NCI-H2081 (cell line): ENCODE measurements at regions not wholly inside any gene's neighbourhood (a gene's known extent, or its start where the extent isn't known, plus 50 kb on each side); places are given as distances from the start of the nearest gene placed in this dataset.
A peak's percentile ranks its signal among the peaks of the same experiment; 100 is the strongest.
"Not testable (repeated sequence)": the region's sequence is repeated elsewhere in the genome, so short reads cannot be mapped to it uniquely, and the experiment has no call there.

ENCODE experiments used
- DNase-seq, 2 experiments: peaks; one replicate each; lab custom pipeline; 2025; lab: John Stamatoyannopoulos, UW

DNA sequence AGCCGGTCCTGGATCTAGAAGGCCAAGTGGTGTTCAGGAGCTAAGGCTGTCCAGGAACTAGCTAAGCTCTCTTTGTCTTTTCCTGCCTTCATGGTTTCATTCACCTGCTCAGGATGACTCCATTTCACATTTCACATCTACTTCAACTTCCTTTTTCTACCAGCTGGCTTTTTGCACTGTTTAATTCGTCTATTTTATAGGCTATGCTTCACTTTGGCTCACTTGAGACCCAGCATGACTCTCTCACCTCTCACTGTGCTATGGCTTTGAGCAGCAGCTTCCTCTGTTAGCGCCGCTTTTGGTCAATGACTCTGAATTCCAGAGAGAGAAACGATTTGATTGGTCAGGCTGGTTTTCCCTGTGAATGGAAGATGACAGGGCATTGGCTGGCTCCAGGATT, 213.5 kb upstream of the CLNK start:
- no peak for DNase-seq

DNA sequence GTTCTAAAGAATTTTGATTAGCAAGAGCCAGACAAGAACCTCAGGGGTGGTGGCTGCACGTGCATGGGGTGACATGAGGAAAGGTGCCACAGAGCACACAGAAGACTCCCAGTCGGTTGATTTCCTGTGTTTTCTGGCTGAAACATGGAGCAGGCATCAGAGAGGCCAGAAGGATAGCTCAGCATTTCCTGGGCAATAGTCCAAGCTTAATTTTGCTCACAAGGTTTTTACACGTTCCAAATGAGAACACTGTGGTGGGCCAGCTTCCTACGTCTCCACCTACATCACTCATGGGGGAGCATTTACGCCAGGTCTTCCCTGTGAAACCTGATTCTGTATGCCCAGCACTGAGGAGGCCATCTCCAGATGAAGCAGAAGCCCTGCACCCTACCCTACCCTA, 212.5 kb upstream of the CLNK start:
- peak in 1 of 2 experiments; percentile 51 for DNase-seq

DNA sequence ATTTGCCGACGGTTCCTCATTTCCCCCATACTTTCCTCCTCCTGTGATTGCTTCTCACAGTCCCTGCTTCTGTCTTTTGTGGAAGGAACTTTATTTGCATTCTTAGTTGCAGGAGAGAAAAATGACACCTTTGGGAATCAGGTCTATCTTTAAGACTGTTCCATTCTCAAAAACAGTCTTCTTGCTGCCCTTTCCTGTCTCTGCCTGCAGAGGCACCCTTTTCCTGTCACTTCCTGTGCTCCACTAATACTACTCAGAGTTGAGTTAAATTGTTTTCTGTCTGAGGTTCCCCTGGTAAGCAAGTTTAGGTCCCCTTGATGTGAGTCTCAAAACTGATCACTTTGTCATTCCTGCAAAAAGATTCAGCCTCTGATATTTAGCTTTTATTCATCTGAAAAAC, 208.8 kb upstream of the CLNK start:
- peak in 1 of 2 experiments; percentile 6 for DNase-seq

DNA sequence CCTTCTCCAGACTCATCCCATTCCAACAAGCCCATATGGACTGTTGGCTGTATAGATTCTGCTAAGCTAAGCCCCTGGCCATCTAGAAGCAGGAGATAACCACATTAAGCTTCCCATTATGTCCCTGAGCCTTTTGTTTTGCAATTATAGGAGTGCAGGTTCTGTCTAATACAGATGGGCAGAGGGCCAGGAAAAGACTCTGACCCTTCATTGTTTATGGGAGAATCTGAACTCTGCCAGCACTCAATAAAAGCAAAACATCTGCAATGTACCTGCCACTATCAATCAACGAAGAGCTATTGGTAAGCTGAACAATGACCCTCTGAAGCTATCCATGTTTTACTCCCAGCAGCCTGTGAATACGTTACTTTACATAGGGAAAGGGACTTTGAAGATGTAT, 207.3 kb upstream of the CLNK start:
- DNase-seq, result peak in 1 of 2 experiments; percentile 33

DNA sequence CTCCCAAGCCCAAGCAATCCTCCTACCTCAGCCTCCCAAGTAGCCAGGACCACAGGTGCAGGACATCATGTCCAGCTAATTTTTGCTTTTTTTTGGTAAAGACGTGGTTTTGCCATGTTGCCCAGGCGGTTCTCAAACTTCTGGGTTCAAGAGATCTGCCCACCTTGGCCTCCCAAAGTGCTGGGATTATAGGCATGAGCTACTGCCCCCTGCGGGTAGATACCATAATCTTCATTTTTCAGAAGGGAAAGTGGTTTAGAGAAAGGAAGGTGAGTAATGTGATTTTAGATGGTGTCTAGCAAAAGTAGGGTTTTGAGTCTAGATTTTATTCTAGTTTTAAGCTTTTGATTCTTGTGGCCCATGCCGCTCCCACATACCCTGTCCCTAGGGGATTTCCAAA, 205.3 kb upstream of the CLNK start:
- no peak for DNase-seq

DNA sequence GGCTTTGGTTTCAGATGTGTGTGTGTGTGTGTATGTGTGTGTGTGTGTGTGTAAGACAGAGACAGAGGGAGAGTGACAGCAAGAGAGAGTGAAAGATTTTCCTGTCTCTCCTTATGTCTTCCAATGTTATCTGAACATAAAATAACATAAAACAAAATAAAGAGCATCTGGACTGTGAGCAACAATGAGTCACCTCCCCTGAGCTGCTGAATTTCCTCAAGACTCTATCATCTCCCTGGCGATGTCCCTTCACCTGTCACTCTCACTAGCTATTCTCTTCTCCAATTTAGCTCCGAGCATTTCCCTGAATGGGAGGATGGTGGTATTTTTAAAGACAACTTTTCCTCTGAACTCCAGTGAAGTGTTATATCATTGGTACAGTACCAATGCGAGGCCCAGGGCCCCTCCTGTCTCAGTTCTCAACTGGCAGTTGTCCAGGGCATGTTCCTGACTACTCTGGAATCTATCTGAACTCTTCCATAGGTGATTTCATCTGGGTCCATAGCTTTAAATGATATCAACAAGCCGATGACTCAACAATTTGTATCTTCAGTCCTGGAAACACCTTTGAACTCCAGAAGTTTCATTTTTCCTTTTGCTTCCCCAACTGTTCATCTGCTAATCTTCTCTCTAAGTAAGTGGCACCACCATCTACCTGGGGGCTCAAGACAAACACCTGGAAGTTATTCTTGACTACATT, 195.0 kb upstream of the CLNK start:
- no peak for DNase-seq

DNA sequence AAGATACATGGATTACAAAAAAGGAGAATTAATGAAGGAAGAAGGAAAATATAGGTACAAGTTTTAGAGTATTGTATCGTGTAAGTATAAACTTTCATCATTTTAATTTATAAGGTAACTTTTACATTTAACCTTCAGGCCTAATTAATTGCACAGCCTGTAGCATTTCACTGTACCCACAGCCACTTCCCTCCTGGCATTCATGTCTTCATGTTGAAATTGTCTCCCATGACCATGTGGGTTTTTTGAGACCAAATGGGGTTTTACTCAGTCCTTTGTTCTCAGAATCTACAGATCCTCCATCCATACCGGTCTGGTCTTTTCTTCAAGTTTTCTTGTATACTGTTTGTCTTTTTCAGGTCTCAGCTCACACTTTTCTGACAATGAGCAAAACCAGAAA, 194.3 kb upstream of the CLNK start:
- DNase-seq, result no peak

DNA sequence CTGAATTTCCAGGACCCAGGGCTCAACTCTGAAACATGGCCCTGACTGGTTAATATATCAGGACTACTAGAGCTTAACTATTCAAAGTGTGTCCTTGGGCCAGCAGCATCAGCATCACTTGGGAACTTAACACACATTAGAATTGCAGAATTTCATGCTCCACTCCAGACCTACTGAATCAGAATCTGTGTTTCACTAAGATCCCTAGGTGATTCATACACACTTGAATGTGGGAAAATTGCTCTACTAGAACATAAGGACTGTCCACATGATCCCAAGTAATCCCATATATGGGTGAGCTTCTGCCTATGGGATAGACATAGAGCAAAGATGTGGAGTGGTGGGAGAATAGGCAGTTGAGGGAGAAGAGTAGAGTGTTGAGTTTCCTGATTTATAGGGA, 192.5 kb upstream of the CLNK start:
- no peak for DNase-seq

DNA sequence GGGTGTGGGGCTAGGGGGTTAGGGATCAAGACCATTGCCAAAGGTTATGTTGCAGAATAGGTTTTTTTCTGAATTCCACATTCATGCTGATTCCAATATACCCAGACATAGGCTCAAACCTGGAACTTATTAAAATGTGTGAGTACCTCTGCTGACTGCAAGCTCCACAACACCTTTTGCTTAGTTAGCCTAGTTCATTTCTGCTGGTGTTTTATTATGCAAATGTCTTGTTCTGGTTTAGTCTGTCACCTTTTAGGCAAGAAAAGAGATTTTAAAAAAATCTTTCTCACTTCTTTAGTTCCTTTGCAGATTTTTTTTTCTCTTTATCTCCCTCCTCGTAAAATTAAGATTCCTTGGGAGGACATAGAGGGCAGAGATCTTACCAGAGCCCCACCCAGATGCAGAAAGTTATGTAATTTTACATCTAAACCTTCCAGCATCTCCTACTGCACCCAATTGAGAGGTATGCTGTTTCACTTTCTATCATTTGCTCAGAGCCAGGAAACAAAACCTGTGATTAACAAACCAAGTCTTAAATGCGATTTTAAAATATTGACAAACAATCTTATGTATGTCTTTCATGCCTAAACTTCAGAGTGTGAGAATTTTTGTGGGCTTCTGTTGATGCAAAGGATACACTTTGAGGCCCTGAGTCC, 190.7 kb upstream of the CLNK start:
- no peak for DNase-seq

DNA sequence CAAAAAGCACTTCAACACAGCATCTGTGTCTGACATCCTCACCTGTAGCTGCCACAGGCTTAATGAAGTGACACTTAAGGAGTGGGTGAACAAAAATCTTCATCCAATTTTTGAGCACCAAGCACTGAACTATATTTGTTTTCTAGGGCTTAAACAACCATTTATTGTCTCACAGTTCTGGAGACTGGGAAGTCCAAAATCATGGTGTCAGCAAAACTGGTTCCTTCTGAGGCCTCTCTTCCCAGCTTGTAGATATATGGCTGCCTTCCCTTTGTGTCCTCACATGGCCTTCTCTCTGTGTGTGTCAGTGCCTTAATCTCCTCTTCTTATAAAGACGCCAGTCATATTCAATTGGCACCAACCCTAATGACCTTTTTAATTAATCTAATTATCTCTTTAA, 189.2 kb upstream of the CLNK start:
- DNase-seq, result no peak

DNA sequence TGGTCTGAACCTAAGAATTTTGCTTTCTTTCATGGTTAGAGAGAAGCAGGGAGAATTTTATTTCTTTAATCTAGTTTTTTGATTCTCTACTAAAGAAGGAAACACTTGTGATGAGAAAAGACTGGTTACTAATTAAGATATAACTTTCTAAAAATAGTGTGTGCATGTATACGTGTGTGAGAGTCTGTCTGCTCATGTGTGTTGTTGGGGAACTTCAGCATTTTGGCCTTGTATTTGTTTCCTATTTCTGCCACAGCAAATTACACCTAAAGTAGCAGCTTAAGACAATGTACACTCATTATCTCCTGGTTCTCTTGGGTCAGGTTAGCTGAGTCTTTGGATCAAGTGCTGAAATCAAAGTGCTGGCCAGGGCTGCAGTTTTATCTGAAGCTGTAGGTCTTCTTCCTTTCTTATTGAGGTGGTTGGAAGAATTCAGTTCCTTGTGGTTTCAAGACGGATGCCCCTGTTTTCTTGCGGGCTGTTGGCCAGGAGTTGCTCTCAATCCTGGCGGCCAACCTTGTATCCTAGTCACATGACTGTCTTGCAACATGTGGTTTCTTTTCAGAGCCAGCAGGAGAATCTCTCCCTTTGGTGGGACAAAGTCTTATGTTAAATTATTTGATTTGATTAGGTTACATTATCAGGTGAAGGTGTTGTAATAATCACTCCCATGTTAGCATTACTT, 188.4 kb upstream of the CLNK start:
- no peak for DNase-seq

DNA sequence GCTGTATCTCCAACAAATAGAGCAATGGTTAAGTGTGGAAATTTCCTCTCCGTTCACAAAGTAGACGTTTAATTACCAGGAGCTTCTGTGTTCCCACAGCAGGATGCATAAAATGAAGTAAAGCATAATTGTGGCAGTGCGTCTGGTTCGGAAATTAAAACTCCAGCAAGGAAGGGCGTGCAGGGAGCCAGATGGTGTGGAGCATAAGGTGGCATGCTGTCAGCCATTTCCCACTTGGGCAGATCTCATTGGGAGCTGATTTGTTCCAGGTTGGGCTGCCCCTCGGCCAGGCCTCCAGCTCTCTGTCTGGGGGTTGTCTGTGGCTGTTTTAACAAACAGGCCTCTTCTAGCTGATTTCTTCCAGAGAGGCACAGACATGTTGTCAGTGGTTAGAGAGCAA, 182.1 kb upstream of the CLNK start:
- peak; percentile 47 to 67 for DNase-seq

DNA sequence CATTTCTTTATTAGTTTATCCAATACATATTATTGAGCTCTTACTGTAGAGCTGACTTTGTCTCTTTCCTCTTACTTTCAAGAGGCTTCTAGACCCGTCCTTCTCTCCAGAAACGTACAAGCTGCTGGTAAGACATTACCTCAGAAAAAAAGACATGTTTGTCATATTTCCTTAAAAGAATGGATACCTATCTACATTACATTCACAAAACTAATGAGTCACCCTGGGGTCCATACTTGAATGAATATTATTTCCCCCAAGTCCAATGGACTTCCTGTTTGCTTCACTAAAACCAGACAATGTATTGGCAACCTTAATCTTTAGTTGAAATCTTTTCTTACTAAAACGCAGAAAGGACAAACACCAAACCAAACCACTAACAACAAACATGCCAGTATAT, 176.5 kb upstream of the CLNK start:
- no peak for DNase-seq

DNA sequence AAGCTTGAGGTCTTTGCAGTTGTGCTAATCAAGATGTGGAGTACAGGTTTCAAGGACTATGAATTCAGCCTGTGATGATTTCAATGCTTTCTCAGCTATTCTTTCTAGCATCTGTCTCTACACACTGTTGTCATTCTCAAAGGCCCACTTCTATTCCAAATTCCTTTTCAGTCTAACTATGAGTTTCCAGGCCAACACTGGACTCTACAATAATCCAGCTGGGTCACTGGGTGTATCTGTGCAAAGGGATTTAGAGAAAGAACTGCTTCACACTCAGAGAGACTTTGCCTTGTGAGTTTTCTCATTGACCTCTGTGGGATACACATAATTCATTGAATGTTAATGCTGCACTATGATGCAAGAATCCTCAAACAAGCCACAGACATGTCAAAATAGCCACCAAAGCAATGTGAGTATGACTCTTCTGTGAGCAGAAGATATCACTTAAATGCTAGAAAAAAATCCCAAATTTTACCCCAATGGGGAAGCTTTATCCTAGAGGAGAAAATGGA, 171.8 kb upstream of the CLNK start:
- DNase-seq, result no peak

DNA sequence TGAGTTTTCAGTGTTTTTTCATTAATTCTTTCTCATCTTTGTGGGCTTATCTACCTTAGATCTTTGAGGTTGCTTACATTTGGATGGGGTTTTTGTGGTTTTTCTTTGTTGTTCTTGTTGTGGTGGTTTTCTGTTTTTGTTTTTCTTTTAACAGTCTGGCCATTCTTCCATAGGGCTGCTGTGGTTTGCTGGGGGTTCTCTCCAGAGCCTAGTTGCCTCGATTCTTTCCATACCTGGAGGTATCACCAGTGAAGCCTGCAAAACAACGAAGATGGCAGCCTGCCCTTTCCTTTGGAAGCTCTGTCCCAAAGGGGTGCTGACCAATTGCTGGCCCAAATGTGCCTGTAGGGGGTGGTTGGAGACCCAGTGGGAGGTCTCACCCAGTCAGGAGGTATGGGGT, 168.6 kb upstream of the CLNK start:
- DNase-seq, result no peak

DNA sequence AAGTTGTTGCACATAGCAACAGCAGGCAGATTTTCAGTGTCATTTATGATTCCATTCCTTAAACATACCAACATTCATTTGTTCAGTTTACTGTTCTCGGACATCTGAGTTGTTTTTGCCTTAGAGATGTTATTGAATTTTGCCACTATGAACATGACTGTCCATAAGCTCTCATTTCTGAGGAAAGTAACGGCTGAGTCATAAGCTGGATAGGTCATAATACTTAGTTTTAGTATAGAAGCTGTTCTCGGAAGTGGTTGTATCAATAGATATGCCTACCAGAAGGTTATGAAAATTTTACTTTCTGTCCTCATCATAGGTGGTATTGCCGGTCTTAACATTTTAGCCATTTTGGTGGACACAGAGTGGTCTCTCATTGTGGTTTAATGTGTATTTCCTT, 157.1 kb upstream of the CLNK start:
- no peak for DNase-seq

DNA sequence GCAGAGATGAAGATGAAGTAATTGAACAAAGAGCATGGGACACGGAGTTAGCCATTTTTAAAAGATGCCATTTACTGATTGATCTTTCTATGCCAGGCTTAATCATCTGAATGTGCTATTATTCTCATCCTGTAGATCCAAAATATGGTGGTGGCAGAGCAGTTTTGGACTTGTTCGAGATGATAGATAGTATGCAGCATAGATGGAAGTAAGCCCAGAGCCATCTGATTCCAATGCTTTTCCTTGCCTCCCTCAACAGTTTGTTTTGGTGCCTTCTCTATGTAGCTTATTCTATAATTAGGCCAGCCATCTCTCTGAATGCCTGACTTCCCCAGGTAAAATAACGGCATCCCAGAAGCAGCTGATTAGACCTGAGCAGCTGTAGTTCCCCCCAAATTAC, 152.6 kb upstream of the CLNK start:
- DNase-seq, result no peak

DNA sequence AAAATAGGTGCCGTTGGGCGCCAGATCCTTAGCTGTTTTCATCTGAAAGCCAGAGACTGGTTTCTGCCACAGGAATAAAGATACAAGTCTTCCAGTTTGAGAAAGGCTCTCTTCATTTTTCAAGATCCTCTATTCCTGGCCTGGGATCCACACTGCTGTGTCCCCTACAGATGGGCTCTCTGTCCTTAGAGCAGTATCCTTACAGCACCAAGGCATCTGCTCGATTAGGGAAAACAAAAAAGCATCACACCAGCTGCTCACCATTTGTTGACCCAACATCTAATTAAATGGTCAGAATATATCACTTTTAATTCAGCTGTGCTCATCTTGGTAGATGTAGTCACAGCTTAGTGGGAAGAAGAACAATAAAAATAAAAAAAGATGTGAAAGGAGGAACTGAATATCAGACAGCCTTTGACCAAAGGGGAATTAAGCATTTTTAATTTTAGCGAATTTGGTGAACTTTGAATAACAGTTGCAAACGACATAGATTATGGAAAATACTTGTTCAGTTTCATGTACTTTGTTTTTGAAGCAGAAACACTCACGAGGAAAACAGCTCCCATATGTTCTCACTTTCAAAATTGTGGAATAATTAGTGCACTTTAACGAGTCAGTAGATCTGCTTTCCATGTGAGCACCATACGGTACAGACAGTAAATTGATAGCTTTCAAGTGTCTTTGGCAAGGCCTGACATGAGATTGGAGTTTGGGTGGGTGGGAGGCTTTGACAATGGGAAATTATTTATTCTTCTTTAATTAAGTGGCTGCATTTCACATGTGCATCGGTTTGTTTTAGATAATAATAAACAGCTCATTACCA, 148.4 kb upstream of the CLNK start:
- peak; percentile 10 to 67 for DNase-seq

DNA sequence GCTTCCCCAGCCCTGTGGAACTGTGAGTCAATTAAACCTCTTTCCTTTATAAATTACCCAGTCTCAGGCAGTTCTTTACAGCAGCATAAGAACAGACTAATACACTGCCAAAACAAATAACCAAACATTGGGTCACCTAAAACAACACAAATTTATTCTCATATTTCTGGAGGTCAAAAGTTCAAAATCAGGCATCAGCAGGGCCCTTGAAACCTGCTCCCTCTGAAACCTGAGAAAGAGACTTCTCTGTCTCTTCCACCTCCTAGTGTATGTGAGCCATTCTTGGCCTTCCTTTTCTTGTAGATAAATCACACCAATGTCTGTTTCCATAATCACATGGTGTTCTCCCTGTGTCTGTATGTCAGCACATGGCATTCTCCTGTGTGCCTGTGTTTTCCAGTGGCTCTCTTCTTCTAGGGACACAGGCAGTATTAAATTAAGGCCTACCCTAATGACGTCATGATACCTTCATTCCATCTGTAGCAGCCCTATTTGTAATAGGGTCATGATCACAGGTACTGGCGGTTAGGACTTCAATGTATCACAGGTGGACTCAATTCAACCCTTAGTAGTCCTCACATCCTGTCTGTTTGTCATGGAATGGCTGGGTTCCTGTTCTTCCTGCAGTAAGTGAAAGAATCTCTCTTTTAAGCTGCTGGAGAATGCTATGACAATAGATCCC, 147.3 kb upstream of the CLNK start:
- no peak for DNase-seq

DNA sequence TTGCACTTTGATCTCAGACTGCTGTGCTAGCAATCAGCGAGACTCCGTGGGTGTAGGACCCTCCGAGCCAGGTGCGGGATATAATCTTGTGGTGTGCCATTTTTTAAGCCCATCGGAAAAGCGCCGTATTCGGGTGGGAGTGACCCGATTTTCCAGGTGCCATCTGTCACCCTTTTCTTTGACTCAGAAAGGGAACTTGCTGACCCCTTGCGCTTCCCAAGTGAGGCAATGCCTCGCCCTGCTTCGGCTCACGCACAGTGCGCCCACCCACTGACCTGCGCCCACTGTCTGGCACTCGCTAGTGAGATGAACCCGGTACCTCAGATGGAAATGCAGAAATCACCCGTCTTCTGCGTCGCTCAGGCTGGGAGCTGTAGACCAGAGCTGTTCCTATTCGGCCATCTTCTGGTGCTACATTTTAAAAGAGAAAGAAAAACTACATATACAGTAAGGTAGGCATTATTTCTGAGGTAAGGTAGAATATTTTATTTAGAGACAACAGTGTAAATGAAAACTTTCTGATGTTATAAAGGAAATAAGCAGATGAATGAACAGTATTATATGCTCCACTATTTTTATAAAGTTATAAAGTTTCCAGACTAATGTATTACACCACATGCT, 144.5 kb upstream of the CLNK start:
- not testable (repeated sequence) for DNase-seq

DNA sequence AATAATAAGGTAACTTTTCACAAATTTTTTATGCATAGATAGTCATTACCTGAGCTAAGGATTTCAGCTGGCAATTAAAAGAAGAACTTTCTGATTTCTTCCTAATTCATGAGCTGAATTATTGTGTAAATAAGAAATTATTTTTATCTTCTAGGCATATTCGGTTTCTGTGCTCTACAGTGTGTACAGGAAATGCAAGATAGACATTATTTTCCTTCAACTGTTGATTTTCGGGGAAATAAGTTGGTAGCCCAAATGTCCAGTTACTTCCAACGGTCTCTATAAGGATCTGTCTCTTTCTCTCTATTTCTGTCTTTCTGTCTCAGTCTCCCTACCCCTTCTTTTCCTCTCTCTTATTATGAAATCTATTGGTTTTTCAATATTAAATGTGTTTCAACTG, 137.3 kb upstream of the CLNK start:
- DNase-seq, result no peak
